Chondrocyte (in vitro differentiated cells): ENCODE measurements at regions not wholly inside any gene's neighbourhood (a gene's known extent, or its start where the extent isn't known, plus 50 kb on each side); places are given as distances from the start of the nearest gene placed in this dataset.
"Not testable (repeated sequence)": the region's sequence is repeated elsewhere in the genome, so short reads cannot be mapped to it uniquely, and the experiment has no call there.

Source experiments
- DNase-seq: peaks from one replicate; pipeline ENCODE4 v3.0.0; 2021; ENCODE audit warnings: mixed read lengths, low spot score
- H3K27ac Mint-ChIP-seq: one replicate; pipeline ENCODE4 v1.8.0; 2021; ENCODE audit warnings: mild to moderate bottlenecking, moderate library complexity, mixed read lengths; ENCODE audit not compliant: unreplicated experiment
- H3K27me3 Mint-ChIP-seq: 2 replicates; pipeline ENCODE4 v1.8.0; 2021; ENCODE audit warnings: low read depth, mixed read lengths
- H3K36me3 Mint-ChIP-seq: 2 replicates; pipeline ENCODE4 v1.8.0; 2021; ENCODE audit warnings: low read depth, mixed read lengths
- H3K4me1 Mint-ChIP-seq: 2 replicates; pipeline ENCODE4 v1.8.0; 2021; ENCODE audit warnings: low read depth, mild to moderate bottlenecking, mixed read lengths
- H3K4me3 Mint-ChIP-seq: one replicate; pipeline ENCODE4 v1.8.0; 2021; ENCODE audit warnings: mild to moderate bottlenecking, moderate library complexity, mixed read lengths; ENCODE audit not compliant: unreplicated experiment
- H3K9me3 Mint-ChIP-seq: 2 replicates; pipeline ENCODE4 v1.8.0; 2021; ENCODE audit warnings: low read depth, mixed read lengths
- CTCF ChIP-seq: fragments of 200-600 bp; sonication (generic); IDR thresholded peaks from 2 replicates; pipeline ENCODE4 v1.5.0; 2021; ENCODE audit warnings: antibody characterized with exemption, mild to moderate bottlenecking, moderate library complexity

GRCh38 chr4:26059391-26060154 is 145.6 kb downstream of the SMIM20 start:
- Mint-ChIP-seq H3K36me3 (no peaks in the 10 kb centered on the region), H3K4me1 (peaks cover 10% of the 10 kb centered on the region), H3K4me3 (no peak overlapping the region), H3K9me3 (no peaks in the 10 kb centered on the region), H3K27ac (no peak overlapping the region), H3K27me3 (peaks cover 2% of the 10 kb centered on the region)
- TF ChIP-seq CTCF = no peak
- DNase-seq = no peak

GRCh38 chr4:26060286-26060685 is 146.3 kb downstream of the SMIM20 start:
- no peak for TF ChIP-seq CTCF
- H3K4me3 Mint-ChIP-seq = no peak overlapping the region
- H3K4me1 Mint-ChIP-seq = peaks cover 10% of the 10 kb centered on the region
- H3K9me3 Mint-ChIP-seq = no peaks in the 10 kb centered on the region
- H3K36me3 Mint-ChIP-seq = no peaks in the 10 kb centered on the region
- H3K27me3 Mint-ChIP-seq = peaks cover 2% of the 10 kb centered on the region
- DNase-seq = no peak
- H3K27ac Mint-ChIP-seq = no peak overlapping the region

GRCh38 chr4:26061248-26061986 is 147.4 kb downstream of the SMIM20 start:
- Mint-ChIP-seq H3K9me3 (no peaks in the 10 kb centered on the region), H3K27me3 (peaks cover 2% of the 10 kb centered on the region), H3K27ac (no peak overlapping the region), H3K4me3 (no peak overlapping the region), H3K36me3 (no peaks in the 10 kb centered on the region), H3K4me1 (peaks cover 10% of the 10 kb centered on the region)
- TF ChIP-seq CTCF = peak; percentile 79
- no peak for DNase-seq

GRCh38 chr4:26062215-26062614 is 148.2 kb downstream of the SMIM20 start:
- Mint-ChIP-seq H3K36me3 (no peaks in the 10 kb centered on the region), H3K27ac (no peak overlapping the region), H3K4me1 (peaks cover 10% of the 10 kb centered on the region), H3K27me3 (no peaks in the 10 kb centered on the region), H3K9me3 (no peaks in the 10 kb centered on the region), H3K4me3 (no peak overlapping the region)
- no peak for TF ChIP-seq CTCF
- no peak for DNase-seq

GRCh38 chr4:26064009-26064408 is 150.0 kb downstream of the SMIM20 start:
- H3K9me3 Mint-ChIP-seq, H3K27ac Mint-ChIP-seq, H3K4me3 Mint-ChIP-seq, H3K27me3 Mint-ChIP-seq, H3K4me1 Mint-ChIP-seq, H3K36me3 Mint-ChIP-seq, DNase-seq: not testable (repeated sequence)
